ENCODE measurements at regions not wholly inside any gene's neighbourhood (a gene's known extent, or its start where the extent isn't known, plus 50 kb on each side); places are given as distances from the start of the nearest gene placed in this dataset.

GRCh38 chr1:55937840-55938375, 641.5 kb downstream of the PLPP3 start:
- DNase-seq (ENCODE audit: low read depth) = no peak

GRCh38 chr1:55935236-55935635, 644.1 kb downstream of the PLPP3 start:
- DNase-seq (ENCODE audit: low read depth) = no peak

GRCh38 chr1:55932402-55932801, 647.0 kb downstream of the PLPP3 start:
- DNase-seq (ENCODE audit: low read depth) = no peak

- DNase-seq (ENCODE audit: low read depth) = no peak
Measured at GRCh38 chr1:55931081-55931940, 648.1 kb downstream of the PLPP3 start.

- no peak for DNase-seq (ENCODE audit: low read depth)
Measured at GRCh38 chr1:55929652-55930051, 649.7 kb downstream of the PLPP3 start.

- no peak for DNase-seq (ENCODE audit: low read depth)
Measured at GRCh38 chr1:55928576-55928975, 650.8 kb downstream of the PLPP3 start.

GRCh38 chr1:55927702-55928290, 651.6 kb downstream of the PLPP3 start:
- no peak for DNase-seq (ENCODE audit: low read depth)

GRCh38 chr1:55926906-55927471, 652.4 kb downstream of the PLPP3 start:
- no peak for DNase-seq (ENCODE audit: low read depth)

- DNase-seq (ENCODE audit: low read depth) = no peak
Measured at GRCh38 chr1:55916907-55917306, 662.5 kb downstream of the PLPP3 start.

GRCh38 chr1:55916481-55916880, 662.9 kb downstream of the PLPP3 start:
- peak; percentile 9 for DNase-seq (ENCODE audit: low read depth)

GRCh38 chr1:55913565-55913964, 665.8 kb downstream of the PLPP3 start:
- no peak for DNase-seq (ENCODE audit: low read depth)

GRCh38 chr1:55912438-55912837, 666.9 kb downstream of the PLPP3 start:
- no peak for DNase-seq (ENCODE audit: low read depth)

GRCh38 chr1:55904541-55904940, 674.8 kb downstream of the PLPP3 start:
- DNase-seq (ENCODE audit: low read depth) = no peak

- DNase-seq (ENCODE audit: low read depth) = peak; percentile 88
Measured at GRCh38 chr1:55898181-55898580, 681.2 kb downstream of the PLPP3 start.

GRCh38 chr1:55896210-55896609, 681.0 kb upstream of the USP24 start:
- DNase-seq (ENCODE audit: low read depth) = no peak

GRCh38 chr1:55894521-55894920, 679.4 kb upstream of the USP24 start:
- DNase-seq (ENCODE audit: low read depth) = no peak

GRCh38 chr1:55893155-55893554, 678.0 kb upstream of the USP24 start:
- DNase-seq (ENCODE audit: low read depth) = peak; percentile 78

- no peak for DNase-seq (ENCODE audit: low read depth)
Measured at GRCh38 chr1:55888685-55889317, 673.6 kb upstream of the USP24 start.

GRCh38 chr1:55886856-55887712, 671.9 kb upstream of the USP24 start:
- DNase-seq (ENCODE audit: low read depth) = no peak

- DNase-seq (ENCODE audit: low read depth) = no peak
Measured at GRCh38 chr1:55885619-55886018, 670.5 kb upstream of the USP24 start.

- DNase-seq (ENCODE audit: low read depth) = no peak
Measured at GRCh38 chr1:55882931-55883330, 667.8 kb upstream of the USP24 start.

Data from renal cortical epithelial cell (primary cell).